HCT116 (cell line): ENCODE measurements at regions not wholly inside any gene's neighbourhood (a gene's known extent, or its start where the extent isn't known, plus 50 kb on each side); places are given as distances from the start of the nearest gene placed in this dataset.

ENCODE experiments used
- ATAC-seq: fragments of 200-7000 bp; cut with Tn5 transposase; 2 replicates; pipeline ENCODE4 v1.9.1; 2020; ENCODE audit warnings: mild to moderate bottlenecking, moderate library complexity
- BruUV-seq: library from RNA; stranded (reverse); fragments of 400-500 nt; replicated peaks from 2 replicates; lab custom pipeline; 2021; lab: Mats Ljungman, UMichigan
- CTCF ChIA-PET: fragments of 300-600 bp; sonication (Branson Sonifier 250); formaldehyde crosslinking; loops from one replicate; lab custom pipeline; 2021; ENCODE audit warnings: antibody characterized with exemption; lab: Charles Lee
- POLR2A ChIA-PET: fragments of 300-600, 350-600 bp; sonication (Branson Sonifier 250); formaldehyde crosslinking; loops from one replicate; lab custom pipeline; 2021; ENCODE audit warnings: antibody characterized with exemption; lab: Charles Lee
- RAD21 ChIA-PET, 2 experiments: fragments of 300-600 bp; sonication (Branson Sonifier 250); formaldehyde crosslinking; loops; one replicate each; lab custom pipeline; 2023; ENCODE audit warnings: low total read pairs in 2 of 2; ENCODE audit not compliant: uncharacterized antibody in 2 of 2, unreplicated experiment in 2 of 2, low non-redundant PET in 1 of 2; lab: Charles Lee
- DNase-seq: peaks from one replicate; pipeline ENCODE4 v3.0.0-alpha.2; 2010; ENCODE audit warnings: low read depth, low spot score
- H2AFZ ChIP-seq: fragments of 200-600 bp; shearing (Covaris generic), sonication (generic); 2 replicates; pipeline ENCODE4 v1.6.1; 2017; ENCODE audit warnings: low read depth, mixed run types, mixed read lengths, antibody characterized with exemption, low read length; ENCODE audit not compliant: poor library complexity, severe bottlenecking
- H3K27ac ChIP-seq: 2 replicates; pipeline ENCODE4 v1.5.1; 2012; ENCODE audit warnings: low read depth, low read length
- H3K27me3 ChIP-seq: fragments of 200-600 bp; sonication (generic); 2 replicates; pipeline ENCODE4 v1.6.1; 2016; ENCODE audit warnings: mixed run types, low read length, mixed read lengths; ENCODE audit not compliant: insufficient read depth
- H3K36me3 ChIP-seq, 2 experiments: fragments of 200-500 bp in 1 of 2; fragments of 200-600 bp in 1 of 2; sonication (Bioruptor generic) in 1 of 2; sonication (generic) in 1 of 2; 2 replicates each; pipeline versions ENCODE4 v1.5.1 to v1.6.1; 2014 to 2016; ENCODE audit warnings: low read length in 2 of 2, inconsistent platforms in 1 of 2, mixed read lengths in 1 of 2, mixed run types in 1 of 2; ENCODE audit not compliant: insufficient read depth in 2 of 2, control insufficient read depth in 1 of 2
- H3K4me1 ChIP-seq, 2 experiments: fragments of 200-600 bp in 1 of 2; sonication (generic) in 1 of 2; 2 replicates each; pipeline versions ENCODE4 v1.5.1 to v1.6.1; 2012 to 2017; ENCODE audit warnings: low read length in 2 of 2, inconsistent platforms in 1 of 2, mild to moderate bottlenecking in 1 of 2, mixed read lengths in 1 of 2, mixed run types in 1 of 2, moderate library complexity in 1 of 2; ENCODE audit not compliant: insufficient read depth in 2 of 2, control insufficient read depth in 1 of 2
- H3K4me2 ChIP-seq: fragments of 200-600 bp; sonication (generic); 2 replicates; pipeline ENCODE4 v1.6.1; 2017; ENCODE audit warnings: mixed run types, low read length, mixed read lengths
- H3K4me3 ChIP-seq, 2 experiments: fragments of 200-600 bp in 1 of 2; sonication (generic) in 1 of 2; replicated peaks in 1 of 2; 2 replicates each; pipeline ENCODE4 v1.5.1; 2011 to 2016; ENCODE audit warnings: low read length in 2 of 2, control low read depth in 1 of 2, low read depth in 1 of 2, mild to moderate bottlenecking in 1 of 2, mixed read lengths in 1 of 2, mixed run types in 1 of 2
- H3K79me2 ChIP-seq: fragments of 200-600 bp; sonication (generic); 2 replicates; pipeline ENCODE4 v1.6.1; 2017; ENCODE audit warnings: mild to moderate bottlenecking, mixed run types, low read length, moderate library complexity, mixed read lengths; ENCODE audit not compliant: insufficient read depth
- H3K9ac ChIP-seq: fragments of 200-600 bp; sonication (generic); 2 replicates; pipeline ENCODE4 v1.6.1; 2016; ENCODE audit warnings: low read length, mixed read lengths
- H3K9me2 ChIP-seq: fragments of 200-600 bp; sonication (generic), shearing (Covaris generic); 2 replicates; pipeline ENCODE4 v1.6.1; 2017; ENCODE audit warnings: mixed run types, mild to moderate bottlenecking, moderate library complexity; ENCODE audit not compliant: insufficient read depth
- H3K9me3 ChIP-seq, 2 experiments: fragments of 200-500 bp in 1 of 2; fragments of 200-600 bp in 1 of 2; sonication (Bioruptor generic) in 1 of 2; sonication (generic) in 1 of 2; 2 replicates each; pipeline ENCODE4 v1.6.1; 2014 to 2017; ENCODE audit warnings: low read length in 2 of 2, mixed read lengths in 2 of 2, inconsistent platforms in 1 of 2, low read depth in 1 of 2, mild to moderate bottlenecking in 1 of 2, mixed run types in 1 of 2, moderate library complexity in 1 of 2; ENCODE audit not compliant: control insufficient read depth in 1 of 2, insufficient read depth in 1 of 2
- H4K20me1 ChIP-seq: fragments of 200-600 bp; sonication (generic), shearing (Covaris generic); 2 replicates; pipeline ENCODE4 v1.6.1; 2017; ENCODE audit warnings: mixed run types, mild to moderate bottlenecking, moderate library complexity; ENCODE audit not compliant: insufficient read depth
- CBX3 ChIP-seq: IDR thresholded peaks from 2 replicates; pipeline ENCODE4 v1.6.1; 2012; ENCODE audit warnings: low read depth
- CEBPB ChIP-seq: IDR thresholded peaks from 2 replicates; pipeline ENCODE4 v1.6.1; 2012; ENCODE audit warnings: low read depth
- CTCF ChIP-seq, 3 experiments: fragments of 200-600 bp in 1 of 3; sonication (generic) in 1 of 3; IDR thresholded peaks in 2 of 3; conservative IDR thresholded peaks in 1 of 3; 2 replicates each; pipeline ENCODE4 v1.5.1; 2012 to 2017; ENCODE audit warnings: low read depth in 2 of 3, low read length in 2 of 3, antibody characterized with exemption in 1 of 3, borderline replicate concordance in 1 of 3, control low read depth in 1 of 3, mild to moderate bottlenecking in 1 of 3, mixed read lengths in 1 of 3, mixed run types in 1 of 3, moderate library complexity in 1 of 3; ENCODE audit not compliant: insufficient read depth in 1 of 3
- EZH2 ChIP-seq: fragments of 200-600 bp; sonication (generic); IDR thresholded peaks from 2 replicates; pipeline ENCODE4 v1.6.1; 2017; ENCODE audit warnings: antibody characterized with exemption, mixed run types
- POLR2A ChIP-seq: IDR thresholded peaks from 2 replicates; pipeline ENCODE4 v1.7.0; 2011; ENCODE audit warnings: borderline replicate concordance; ENCODE audit not compliant: insufficient read depth, insufficient read length; ENCODE audit errors: extremely low read depth
- POLR2AphosphoS5 ChIP-seq: IDR thresholded peaks from 2 replicates; pipeline ENCODE4 v1.6.1; 2011; ENCODE audit warnings: mild to moderate bottlenecking, low read depth, low read length, moderate library complexity
- RAD21 ChIP-seq: IDR thresholded peaks from 2 replicates; pipeline ENCODE4 v1.6.1; 2012; ENCODE audit warnings: low read depth, mild to moderate bottlenecking
- REST ChIP-seq: IDR thresholded peaks from 2 replicates; pipeline ENCODE4 v1.6.1; 2012; ENCODE audit warnings: low read depth
- SIN3A ChIP-seq: IDR thresholded peaks from 2 replicates; pipeline ENCODE4 v1.6.1; 2012; ENCODE audit warnings: low read depth
- TCF7L2 ChIP-seq: IDR thresholded peaks from 2 replicates; pipeline ENCODE4 v1.7.0; 2011; ENCODE audit warnings: borderline replicate concordance, inconsistent platforms; ENCODE audit not compliant: insufficient read depth, insufficient read length; ENCODE audit errors: extremely low read depth
- YY1 ChIP-seq: IDR thresholded peaks from 2 replicates; pipeline ENCODE4 v1.6.1; 2011; ENCODE audit warnings: low read length, low read depth, moderate library complexity, mild to moderate bottlenecking; ENCODE audit not compliant: insufficient replicate concordance; ENCODE audit errors: extremely low read depth
- ZBTB33 ChIP-seq: IDR thresholded peaks from 2 replicates; pipeline ENCODE4 v1.6.1; 2011; ENCODE audit warnings: mild to moderate bottlenecking, low read length, moderate library complexity; ENCODE audit not compliant: insufficient replicate concordance; ENCODE audit errors: extremely low read depth
- ZNF274 ChIP-seq: fragments of 200-500 bp; sonication (Bioruptor generic); IDR thresholded peaks from 2 replicates; pipeline ENCODE4 v1.6.1; 2014; ENCODE audit warnings: mild to moderate bottlenecking, low read depth, low read length, inconsistent platforms
- intact Hi-C: fragments of 100-400 bp; cut with micrococcal nuclease; formaldehyde crosslinking; loops from 2 replicates; pipeline ENCODE4 v1.10.0; 2022

GRCh38 chr2:118492335-118492734 is 355.1 kb downstream of the EN1 start:
- Histone ChIP-seq H3K27ac (no peak overlapping the region), H3K4me3 (no peak overlapping the region), H3K9me2 (no peaks in the 10 kb centered on the region), H4K20me1 (no peaks in the 10 kb centered on the region), H3K27me3 (no peaks in the 10 kb centered on the region), H3K4me2 (no peak overlapping the region), H3K4me1 (no peaks in the 10 kb centered on the region), H3K79me2 (no peaks in the 10 kb centered on the region), H2AFZ (no peak overlapping the region), H3K36me3 (no peaks in the 10 kb centered on the region), H3K9ac (no peak overlapping the region), H3K9me3 (no peaks in the 10 kb centered on the region)
- no peak for TF ChIP-seq POLR2A
- no peak for TF ChIP-seq CEBPB
- no peak for TF ChIP-seq CBX3
- TF ChIP-seq ZBTB33 = no peak
- TF ChIP-seq EZH2 = no peak
- TF ChIP-seq TCF7L2 = no peak
- TF ChIP-seq YY1 = no peak
- TF ChIP-seq ZNF274 = no peak
- no peak for TF ChIP-seq SIN3A
- no peak for TF ChIP-seq REST
- TF ChIP-seq POLR2AphosphoS5 = no peak
- TF ChIP-seq CTCF (IDR thresholded peaks at IDR 0.05 in 2 of 3, conservative IDR thresholded peaks at IDR 0.05 in 1 of 3; ENCODE audit: borderline replicate concordance in 1 of 3, insufficient read depth in 1 of 3, low read depth in 2 of 3, low read length in 2 of 3) = peak; percentile 36 to 62 (median 38); a peak in 5 of 6 replicates
- TF ChIP-seq RAD21 = peak; percentile 44
- CTCF ChIA-PET = interaction anchor here (1.1 to 2.0 kb wide), 2 partner anchors 363 to 446 kb away, joined by 3 to 6 read pairs; no protein-coding TSS in a partner anchor
- POLR2A ChIA-PET = no interaction called here
- ATAC-seq = peak; percentile 55
- RAD21 ChIA-PET = no interaction called here
- intact Hi-C loops = loop anchor here (1.0 kb wide), 1 partner anchor 363 kb away; no protein-coding TSS in a partner anchor
- peak; percentile 24 for DNase-seq
- no TSS peak for BruUV-seq
